IMR-90 (cell line): ENCODE measurements at regions not wholly inside any gene's neighbourhood (a gene's known extent, or its start where the extent isn't known, plus 50 kb on each side); places are given as distances from the start of the nearest gene placed in this dataset.

Source experiments
- ATAC-seq: fragments of 200-7000 bp; cut with Tn5 transposase; 2 replicates; pipeline ENCODE4 v1.9.1; 2020; ENCODE audit warnings: low read depth, mild to moderate bottlenecking, moderate library complexity
- BruUV-seq: library from RNA; stranded (reverse); fragments of 400-500 nt; replicated peaks from 2 replicates; lab custom pipeline; 2021; lab: Mats Ljungman, UMichigan
- CTCF ChIA-PET: fragments of 300-600 bp; formaldehyde crosslinking; extraction: SDS; loops from one replicate; lab custom pipeline; 2021; ENCODE audit warnings: antibody characterized with exemption; lab: Yijun Ruan, JAX
- POLR2A ChIA-PET: fragments of 300-600 bp; sonication (Branson Sonifier 250); formaldehyde crosslinking; loops from one replicate; lab custom pipeline; 2022; ENCODE audit warnings: antibody characterized with exemption; ENCODE audit not compliant: unreplicated experiment; lab: Charles Lee
- DNase-seq: peaks from one replicate; pipeline ENCODE4 v3.0.0; 2013
- H2AFZ ChIP-seq: replicated peaks from 2 replicates; pipeline ENCODE3; 2013; ENCODE audit warnings: low read length, mild to moderate bottlenecking; ENCODE audit not compliant: poor library complexity
- H2AK5ac ChIP-seq: 2 replicates; pipeline ENCODE4 v1.6.1; 2013; ENCODE audit warnings: low read depth, low read length, inconsistent platforms
- H2AK9ac ChIP-seq: replicated peaks from 2 replicates; pipeline ENCODE3; 2013; ENCODE audit warnings: mild to moderate bottlenecking, low read depth, low read length, moderate library complexity; ENCODE audit not compliant: poor library complexity
- H2BK120ac ChIP-seq: 2 replicates; pipeline ENCODE4 v1.6.1; 2013; ENCODE audit warnings: low read depth, low read length, inconsistent platforms
- H2BK15ac ChIP-seq: 3 replicates; pipeline ENCODE4 v1.6.1; 2013; ENCODE audit warnings: low read depth, low read length, inconsistent platforms
- H2BK20ac ChIP-seq: 2 replicates; pipeline ENCODE4 v1.6.1; 2013; ENCODE audit warnings: low read depth, mild to moderate bottlenecking, inconsistent platforms, low read length, moderate library complexity
- H2BK5ac ChIP-seq: 2 replicates; pipeline ENCODE4 v1.6.1; 2013; ENCODE audit warnings: mild to moderate bottlenecking, low read depth, low read length, inconsistent platforms; ENCODE audit not compliant: poor library complexity, severe bottlenecking
- H3K14ac ChIP-seq: replicated peaks from 2 replicates; pipeline ENCODE4 v1.6.1; 2013; ENCODE audit warnings: low read depth, low read length, inconsistent platforms
- H3K18ac ChIP-seq: 2 replicates; pipeline ENCODE4 v1.6.1; 2013; ENCODE audit warnings: low read depth, low read length, control low read depth
- H3K23ac ChIP-seq: 2 replicates; pipeline ENCODE4 v1.6.1; 2013; ENCODE audit warnings: low read depth, low read length, inconsistent platforms
- H3K27ac ChIP-seq: 2 replicates; pipeline ENCODE4 v1.5.1; 2013; ENCODE audit warnings: mild to moderate bottlenecking, control low read depth, low read length; ENCODE audit not compliant: insufficient read depth
- H3K27me3 ChIP-seq: 2 replicates; pipeline ENCODE4 v1.6.1; 2013; ENCODE audit warnings: low read length; ENCODE audit not compliant: control insufficient read depth, insufficient read depth
- H3K36me3 ChIP-seq: 2 replicates; pipeline ENCODE4 v1.6.1; 2013; ENCODE audit warnings: low read length, mixed read lengths; ENCODE audit not compliant: control insufficient read depth, insufficient read depth
- H3K4ac ChIP-seq: 2 replicates; pipeline ENCODE4 v1.6.1; 2013; ENCODE audit warnings: low read depth, low read length, inconsistent platforms
- H3K4me1 ChIP-seq: 2 replicates; pipeline ENCODE4 v1.6.1; 2013; ENCODE audit warnings: low read length, mixed read lengths; ENCODE audit not compliant: control insufficient read depth, insufficient read depth
- H3K4me2 ChIP-seq: 2 replicates; pipeline ENCODE4 v1.6.1; 2013; ENCODE audit warnings: low read depth, mild to moderate bottlenecking, control low read depth, low read length, moderate library complexity
- H3K4me3 ChIP-seq: 2 replicates; pipeline ENCODE4 v1.5.1; 2013; ENCODE audit warnings: low read depth, mild to moderate bottlenecking, control low read depth, low read length, moderate library complexity; ENCODE audit not compliant: insufficient read depth
- H3K56ac ChIP-seq: 2 replicates; pipeline ENCODE4 v1.6.1; 2013; ENCODE audit warnings: low read length, inconsistent platforms; ENCODE audit not compliant: insufficient read depth; ENCODE audit errors: extremely low read depth
- H3K79me1 ChIP-seq, 2 experiments: 2 replicates each; pipeline ENCODE4 v1.6.1; 2013; ENCODE audit warnings: low read length in 2 of 2, inconsistent platforms in 1 of 2, low read depth in 1 of 2
- H3K9ac ChIP-seq: 2 replicates; pipeline ENCODE4 v1.6.1; 2013; ENCODE audit warnings: low read depth, low read length, control low read depth
- H3K9me1 ChIP-seq: 2 replicates; pipeline ENCODE4 v1.6.1; 2013; ENCODE audit warnings: low read length, inconsistent platforms; ENCODE audit not compliant: insufficient read depth
- H3K9me3 ChIP-seq: 2 replicates; pipeline ENCODE4 v1.6.1; 2013; ENCODE audit warnings: low read length; ENCODE audit not compliant: control insufficient read depth, insufficient read depth
- H4K20me1 ChIP-seq: 2 replicates; pipeline ENCODE4 v1.6.1; 2013; ENCODE audit warnings: low read length, inconsistent platforms; ENCODE audit not compliant: insufficient read depth
- H4K5ac ChIP-seq: 2 replicates; pipeline ENCODE4 v1.6.1; 2013; ENCODE audit warnings: mild to moderate bottlenecking, low read depth, low read length, control low read depth
- H4K8ac ChIP-seq, 2 experiments: 2 replicates each; pipeline ENCODE4 v1.6.1; 2013; ENCODE audit warnings: low read depth in 2 of 2, low read length in 2 of 2, control low read depth in 1 of 2, inconsistent platforms in 1 of 2
- H4K91ac ChIP-seq: 2 replicates; pipeline ENCODE4 v1.6.1; 2013; ENCODE audit warnings: low read depth, low read length, inconsistent platforms; ENCODE audit not compliant: insufficient read depth
- BHLHE40 ChIP-seq: fragments of 150-350 bp; IDR thresholded peaks from 2 replicates; pipeline ENCODE4 v1.6.1; 2016; ENCODE audit warnings: mild to moderate bottlenecking, low read depth, low read length
- FOS ChIP-seq: fragments of 150-350 bp; IDR thresholded peaks from 2 replicates; pipeline ENCODE4 v1.6.1; 2016; ENCODE audit warnings: low read depth, low read length
- MAFK ChIP-seq: IDR thresholded peaks from 2 replicates; pipeline ENCODE4 v1.6.1; 2012; ENCODE audit warnings: low read depth, low read length, improper control_type of control experiment
- MAZ ChIP-seq: IDR thresholded peaks from 2 replicates; pipeline ENCODE4 v1.6.1; 2012; ENCODE audit warnings: low read depth, mild to moderate bottlenecking, low read length, improper control_type of control experiment, moderate library complexity, borderline replicate concordance
- NFE2L2 ChIP-seq: fragments of 150-350 bp; IDR thresholded peaks from 2 replicates; pipeline ENCODE4 v1.6.1; 2016; ENCODE audit warnings: low read depth, mild to moderate bottlenecking, low read length
- POLR2A ChIP-seq: IDR thresholded peaks from 2 replicates; pipeline ENCODE4 v1.6.1; 2012; ENCODE audit warnings: mild to moderate bottlenecking, low read depth, low read length
- WGBS, 2 experiments: methylation state at CpG; one replicate each; pipeline versions ENCODE4 v1.1.5 to v1.1.7; 2013; ENCODE audit warnings: missing lambda C conversion rate in 2 of 2; ENCODE audit not compliant: insufficient read length in 1 of 2; ENCODE audit errors: extremely low coverage in 2 of 2; 5-methylcytosine and 5-hydroxymethylcytosine counted together
- dilution Hi-C: fragments of 300-500 bp; cut with HindIII; formaldehyde crosslinking; loops from one replicate; pipeline ENCODE4 v1.14.3; 2018; ENCODE audit warnings: low sequenced_read_pairs; ENCODE audit not compliant: unreplicated experiment
- in situ Hi-C: fragments of 300-500 bp; cut with MboI; formaldehyde crosslinking; loops from 3 replicates; pipeline ENCODE4 v1.14.3; 2019; ENCODE audit warnings: low sequenced_read_pairs, inconsistent platforms, mixed read lengths
- intact Hi-C: fragments of 100-400 bp; cut with micrococcal nuclease; formaldehyde crosslinking; loops from 2 replicates; pipeline ENCODE4 v1.10.0; 2022
- TF ChIP-seq, protein P1 (sequence below): conservative IDR thresholded peaks from 2 replicates; pipeline ENCODE4 v1.5.1; 2012; ENCODE audit warnings: mild to moderate bottlenecking, low read depth, low read length, improper control_type of control experiment
- TF ChIP-seq, protein P2 (sequence below): fragments of 150-350 bp; IDR thresholded peaks from 2 replicates; pipeline ENCODE4 v1.6.1; 2016; ENCODE audit warnings: low read depth, mild to moderate bottlenecking, low read length, moderate library complexity, borderline replicate concordance
- TF ChIP-seq, protein P3 (sequence below): fragments of 150-350 bp; IDR thresholded peaks from 2 replicates; pipeline ENCODE4 v1.6.1; 2017; ENCODE audit warnings: mild to moderate bottlenecking, antibody characterized with exemption, low read length, low read depth

DNA sequence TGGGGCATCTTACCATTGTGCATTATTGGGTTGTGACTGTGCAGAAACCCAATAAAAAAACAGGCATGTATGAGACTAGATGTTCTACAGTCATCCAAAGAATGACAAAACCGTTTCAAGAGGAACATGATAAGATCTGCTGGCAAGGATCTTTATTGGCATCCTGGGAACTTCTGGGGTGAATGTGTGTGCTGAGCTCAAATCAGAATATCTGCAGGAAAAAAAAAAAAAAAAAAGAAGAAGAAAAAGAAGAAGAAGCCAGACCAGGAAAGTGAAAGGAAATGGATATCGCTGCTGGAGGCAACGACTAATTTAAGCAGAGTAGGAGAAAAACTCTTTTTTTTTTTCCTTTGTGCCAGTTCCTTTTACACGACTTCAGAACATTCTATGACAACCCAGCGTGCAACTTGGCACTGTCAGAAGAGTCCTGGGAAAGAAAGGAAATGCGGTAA, 484.2 kb upstream of the BOD1L1 start:
- Histone ChIP-seq H2AFZ (no peak overlapping the region), H3K27me3 (no peaks in the 10 kb centered on the region), H2BK5ac (no peak overlapping the region), H4K91ac (no peak overlapping the region), H2BK20ac (no peak overlapping the region), H3K18ac (peak overlapping the region; percentile 18; the same call in 1 of the 2 replicates), H2BK15ac (no peak overlapping the region), H3K23ac (no peak overlapping the region), H3K36me3 (no peaks in the 10 kb centered on the region), H3K4ac (no peak overlapping the region), H3K9me3 (no peaks in the 10 kb centered on the region), H3K56ac (no peak overlapping the region), H3K4me2 (no peak overlapping the region), H3K9me1 (no peaks in the 10 kb centered on the region), H3K14ac (no peak overlapping the region), H4K5ac (no peak overlapping the region), H4K20me1 (no peaks in the 10 kb centered on the region), H2BK120ac (no peak overlapping the region), H2AK5ac (no peak overlapping the region), H3K4me3 (no peak overlapping the region), H4K8ac (no peak overlapping the region), H3K4me1 (no peaks in the 10 kb centered on the region), H2AK9ac (no peak overlapping the region), H3K27ac (no peak overlapping the region), H3K9ac (no peak overlapping the region), H3K79me1 (no peaks in the 10 kb centered on the region)
- TF ChIP-seq, protein P1, sequence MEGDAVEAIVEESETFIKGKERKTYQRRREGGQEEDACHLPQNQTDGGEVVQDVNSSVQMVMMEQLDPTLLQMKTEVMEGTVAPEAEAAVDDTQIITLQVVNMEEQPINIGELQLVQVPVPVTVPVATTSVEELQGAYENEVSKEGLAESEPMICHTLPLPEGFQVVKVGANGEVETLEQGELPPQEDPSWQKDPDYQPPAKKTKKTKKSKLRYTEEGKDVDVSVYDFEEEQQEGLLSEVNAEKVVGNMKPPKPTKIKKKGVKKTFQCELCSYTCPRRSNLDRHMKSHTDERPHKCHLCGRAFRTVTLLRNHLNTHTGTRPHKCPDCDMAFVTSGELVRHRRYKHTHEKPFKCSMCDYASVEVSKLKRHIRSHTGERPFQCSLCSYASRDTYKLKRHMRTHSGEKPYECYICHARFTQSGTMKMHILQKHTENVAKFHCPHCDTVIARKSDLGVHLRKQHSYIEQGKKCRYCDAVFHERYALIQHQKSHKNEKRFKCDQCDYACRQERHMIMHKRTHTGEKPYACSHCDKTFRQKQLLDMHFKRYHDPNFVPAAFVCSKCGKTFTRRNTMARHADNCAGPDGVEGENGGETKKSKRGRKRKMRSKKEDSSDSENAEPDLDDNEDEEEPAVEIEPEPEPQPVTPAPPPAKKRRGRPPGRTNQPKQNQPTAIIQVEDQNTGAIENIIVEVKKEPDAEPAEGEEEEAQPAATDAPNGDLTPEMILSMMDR: no peak
- no peak for TF ChIP-seq POLR2A
- TF ChIP-seq, protein P2, sequence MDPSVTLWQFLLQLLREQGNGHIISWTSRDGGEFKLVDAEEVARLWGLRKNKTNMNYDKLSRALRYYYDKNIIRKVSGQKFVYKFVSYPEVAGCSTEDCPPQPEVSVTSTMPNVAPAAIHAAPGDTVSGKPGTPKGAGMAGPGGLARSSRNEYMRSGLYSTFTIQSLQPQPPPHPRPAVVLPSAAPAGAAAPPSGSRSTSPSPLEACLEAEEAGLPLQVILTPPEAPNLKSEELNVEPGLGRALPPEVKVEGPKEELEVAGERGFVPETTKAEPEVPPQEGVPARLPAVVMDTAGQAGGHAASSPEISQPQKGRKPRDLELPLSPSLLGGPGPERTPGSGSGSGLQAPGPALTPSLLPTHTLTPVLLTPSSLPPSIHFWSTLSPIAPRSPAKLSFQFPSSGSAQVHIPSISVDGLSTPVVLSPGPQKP: no peak
- no peak for TF ChIP-seq MAFK
- TF ChIP-seq FOS: no peak
- no peak for TF ChIP-seq MAZ
- TF ChIP-seq, protein P3, sequence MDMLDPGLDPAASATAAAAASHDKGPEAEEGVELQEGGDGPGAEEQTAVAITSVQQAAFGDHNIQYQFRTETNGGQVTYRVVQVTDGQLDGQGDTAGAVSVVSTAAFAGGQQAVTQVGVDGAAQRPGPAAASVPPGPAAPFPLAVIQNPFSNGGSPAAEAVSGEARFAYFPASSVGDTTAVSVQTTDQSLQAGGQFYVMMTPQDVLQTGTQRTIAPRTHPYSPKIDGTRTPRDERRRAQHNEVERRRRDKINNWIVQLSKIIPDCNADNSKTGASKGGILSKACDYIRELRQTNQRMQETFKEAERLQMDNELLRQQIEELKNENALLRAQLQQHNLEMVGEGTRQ: no peak
- TF ChIP-seq NFE2L2: no peak
- TF ChIP-seq BHLHE40: no peak
- ChIA-PET CTCF (interaction anchor here (0.6 kb wide), 2 partner anchors 33 to 1023 kb away, joined by 3 to 4 read pairs; no protein-coding TSS in a partner anchor), POLR2A (no interaction called here)
- DNase-seq: peak; percentile 13
- intact Hi-C loops: no loop called here
- ATAC-seq: no peak
- dilution Hi-C loops: no loop called here
- in situ Hi-C loops: no loop called here
- no CpG with 5 or more reads among the region's 6 CpGs for WGBS, 2 experiments
- BruUV-seq: no TSS peak
